H9 (cell line): ENCODE measurements at regions not wholly inside any gene's neighbourhood (a gene's known extent, or its start where the extent isn't known, plus 50 kb on each side); places are given as distances from the start of the nearest gene placed in this dataset.

Experiments
- DNase-seq: peaks from one replicate; pipeline ENCODE4 v3.0.0-alpha.2; 2017
- H2AFZ ChIP-seq: one replicate; pipeline ENCODE4 v1.6.1; 2013; ENCODE audit warnings: mild to moderate bottlenecking, low read length, control low read depth, moderate library complexity
- H2AK5ac ChIP-seq: 2 replicates; pipeline ENCODE4 v1.6.1; 2013; ENCODE audit warnings: low read length, control low read depth, mixed read lengths; ENCODE audit not compliant: insufficient read length
- H2BK120ac ChIP-seq: one replicate; pipeline ENCODE4 v1.6.1; 2013; ENCODE audit warnings: low read depth, mild to moderate bottlenecking, low read length, control low read depth, inconsistent platforms; ENCODE audit not compliant: poor library complexity, severe bottlenecking
- H2BK12ac ChIP-seq: 2 replicates; pipeline ENCODE4 v1.6.1; 2013; ENCODE audit warnings: low read length, control low read depth, mixed read lengths, low read depth; ENCODE audit not compliant: insufficient read length
- H2BK15ac ChIP-seq: 2 replicates; pipeline ENCODE4 v1.6.1; 2013; ENCODE audit warnings: low read depth, low read length, control low read depth
- H2BK20ac ChIP-seq: one replicate; pipeline ENCODE4 v1.6.1; 2013; ENCODE audit warnings: low read depth, mild to moderate bottlenecking, low read length, control low read depth, inconsistent platforms; ENCODE audit not compliant: poor library complexity, severe bottlenecking
- H2BK5ac ChIP-seq: 2 replicates; pipeline ENCODE4 v1.6.1; 2013; ENCODE audit warnings: low read length, control low read depth, mixed read lengths; ENCODE audit not compliant: insufficient read length
- H3K14ac ChIP-seq: 2 replicates; pipeline ENCODE4 v1.6.1; 2013; ENCODE audit warnings: low read length, control low read depth; ENCODE audit not compliant: insufficient read depth
- H3K18ac ChIP-seq: 2 replicates; pipeline ENCODE4 v1.6.1; 2013; ENCODE audit warnings: low read depth, mild to moderate bottlenecking, mixed read lengths, low read length, control low read depth; ENCODE audit not compliant: insufficient read length
- H3K23ac ChIP-seq: 2 replicates; pipeline ENCODE4 v1.6.1; 2013; ENCODE audit warnings: low read length, control low read depth, mixed read lengths, low read depth; ENCODE audit not compliant: insufficient read length
- H3K23me2 ChIP-seq: 2 replicates; pipeline ENCODE4 v1.6.1; 2013; ENCODE audit warnings: low read depth, mild to moderate bottlenecking, mixed read lengths, low read length, control low read depth; ENCODE audit not compliant: insufficient read length, poor library complexity, severe bottlenecking
- H3K27ac ChIP-seq: 2 replicates; pipeline ENCODE4 v1.5.1; 2013; ENCODE audit warnings: low read length, control low read depth, mixed read lengths, low read depth; ENCODE audit not compliant: insufficient read length
- H3K27me3 ChIP-seq: 2 replicates; pipeline ENCODE4 v1.6.1; 2013; ENCODE audit warnings: low read length, control low read depth, inconsistent platforms; ENCODE audit not compliant: insufficient read depth
- H3K4ac ChIP-seq: 2 replicates; pipeline ENCODE4 v1.6.1; 2013; ENCODE audit warnings: low read depth, mild to moderate bottlenecking, control low read depth, inconsistent platforms, low read length, moderate library complexity
- H3K4me1 ChIP-seq: 2 replicates; pipeline ENCODE4 v1.6.1; 2013; ENCODE audit warnings: low read length, control low read depth, inconsistent platforms; ENCODE audit not compliant: insufficient read depth
- H3K4me2 ChIP-seq: 2 replicates; pipeline ENCODE4 v1.6.1; 2013; ENCODE audit warnings: low read length, control low read depth, mixed read lengths; ENCODE audit not compliant: insufficient read length, insufficient read depth
- H3K56ac ChIP-seq: 2 replicates; pipeline ENCODE4 v1.6.1; 2013; ENCODE audit warnings: low read depth, mild to moderate bottlenecking, mixed read lengths, low read length, control low read depth; ENCODE audit not compliant: insufficient read length
- H3K79me1 ChIP-seq: 2 replicates; pipeline ENCODE4 v1.6.1; 2013; ENCODE audit warnings: low read depth, mild to moderate bottlenecking, moderate library complexity, low read length, control low read depth, inconsistent platforms; ENCODE audit not compliant: insufficient read depth, poor library complexity, severe bottlenecking
- H3K79me2 ChIP-seq: 2 replicates; pipeline ENCODE4 v1.6.1; 2013; ENCODE audit warnings: low read length, control low read depth, inconsistent platforms; ENCODE audit not compliant: insufficient read depth
- H3K9ac ChIP-seq: 2 replicates; pipeline ENCODE4 v1.6.1; 2013; ENCODE audit warnings: low read length, control low read depth, mixed read lengths; ENCODE audit not compliant: insufficient read length; ENCODE audit errors: extremely low read depth
- H3K9me3 ChIP-seq: one replicate; pipeline ENCODE4 v1.6.1; 2013; ENCODE audit warnings: low read depth, low read length, inconsistent platforms; ENCODE audit not compliant: control insufficient read depth
- H3T11ph ChIP-seq: one replicate; pipeline ENCODE4 v1.6.1; 2013; ENCODE audit warnings: mild to moderate bottlenecking, low read length, control low read depth, inconsistent platforms
- H4K20me1 ChIP-seq: one replicate; pipeline ENCODE4 v1.6.1; 2013; ENCODE audit not compliant: control insufficient read depth, insufficient read length, insufficient read depth
- H4K5ac ChIP-seq: 2 replicates; pipeline ENCODE4 v1.6.1; 2013; ENCODE audit warnings: low read depth, mild to moderate bottlenecking, mixed read lengths, low read length, control low read depth; ENCODE audit not compliant: insufficient read length
- H4K8ac ChIP-seq: replicated peaks from 2 replicates; pipeline ENCODE4 v1.6.1; 2013; ENCODE audit warnings: low read length, control low read depth, mixed read lengths, low read depth; ENCODE audit not compliant: insufficient read length
- H4K91ac ChIP-seq: 2 replicates; pipeline ENCODE4 v1.6.1; 2013; ENCODE audit warnings: low read depth, mild to moderate bottlenecking, moderate library complexity, mixed read lengths, low read length, control low read depth; ENCODE audit not compliant: insufficient read length
- H3K27ac Mint-ChIP-seq, 3 experiments: 2 replicates in 2 of 3; 3 replicates in 1 of 3; pipeline ENCODE4 v1.8.0; 2020 to 2021; ENCODE audit warnings: mixed read lengths in 3 of 3, mild to moderate bottlenecking in 1 of 3, moderate library complexity in 1 of 3
- H3K27me3 Mint-ChIP-seq: 2 replicates; pipeline ENCODE4 v1.8.0; 2021; ENCODE audit warnings: low read depth, mild to moderate bottlenecking, moderate library complexity, mixed read lengths
- H3K36me3 Mint-ChIP-seq, 3 experiments: 2 replicates in 2 of 3; 3 replicates in 1 of 3; pipeline ENCODE4 v1.8.0; 2020 to 2021; ENCODE audit warnings: low read depth in 3 of 3, mixed read lengths in 3 of 3; ENCODE audit not compliant: insufficient read depth in 1 of 3
- H3K4me1 Mint-ChIP-seq, 2 experiments: 2 replicates each; pipeline ENCODE4 v1.8.0; 2020; ENCODE audit warnings: mixed read lengths in 2 of 2
- H3K4me3 Mint-ChIP-seq, 2 experiments: 2 replicates in 1 of 2; 3 replicates in 1 of 2; pipeline ENCODE4 v1.8.0; 2020 to 2021; ENCODE audit warnings: mild to moderate bottlenecking in 2 of 2, mixed read lengths in 2 of 2, moderate library complexity in 1 of 2
- H3K9me3 Mint-ChIP-seq, 2 experiments: 2 replicates in 1 of 2; 3 replicates in 1 of 2; pipeline ENCODE4 v1.8.0; 2020; ENCODE audit warnings: mild to moderate bottlenecking in 2 of 2, mixed read lengths in 2 of 2, moderate library complexity in 1 of 2
- CTCF ChIP-seq: fragments of 200-600 bp; sonication (generic); conservative IDR thresholded peaks from 3 replicates; pipeline ENCODE4 v1.8.0; 2021; ENCODE audit warnings: antibody characterized with exemption, mild to moderate bottlenecking
- WGBS: extraction: QIAGEN DNeasy Blood & Tissue Kit; methylation state at CpG from one replicate; pipeline ENCODE4 v1.1.7; 2013; ENCODE audit warnings: missing lambda C conversion rate, low lambda C conversion rate, mixed read lengths; ENCODE audit not compliant: insufficient read length; ENCODE audit errors: extremely low coverage; 5-methylcytosine and 5-hydroxymethylcytosine counted together

- H3K27ac Mint-ChIP-seq = no peak overlapping the region
- no peak overlapping the region for H2BK15ac ChIP-seq
These were observed 59.0 kb upstream of the MSX2 start for GRCh38 chr5:174665347-174665746.

More at GRCh38 chr5:174665347-174665746, 59.0 kb upstream of the MSX2 start:
- no peak overlapping the region for H2AK5ac ChIP-seq
- H3K23me2 ChIP-seq = no peaks in the 10 kb centered on the region
- H3K4me3 Mint-ChIP-seq = no peak overlapping the region
- H2BK20ac ChIP-seq = no peak overlapping the region
- peaks cover 17% of the 10 kb centered on the region for H3K27me3 Mint-ChIP-seq
- no peak for DNase-seq
- H3K79me1 ChIP-seq = no peaks in the 10 kb centered on the region
- no peak overlapping the region for H3K4me2 ChIP-seq
- WGBS = no CpG with 5 or more reads among the region's 2 CpGs
- no peak overlapping the region for H2AFZ ChIP-seq
- peaks cover 16 to 17% of the 10 kb centered on the region in 2 experiments for H3K9me3 Mint-ChIP-seq
- no peak overlapping the region for H4K8ac ChIP-seq
- no peak overlapping the region for H3K14ac ChIP-seq
- peaks cover 18% of the 10 kb centered on the region in 2 experiments for H3K4me1 Mint-ChIP-seq
- H2BK12ac ChIP-seq = no peak overlapping the region
- H3K4me1 ChIP-seq = peaks cover 2% of the 10 kb centered on the region; the same call in 1 of the 2 replicates
- H3K23ac ChIP-seq = no peak overlapping the region
- H3K27ac ChIP-seq = no peak overlapping the region
- H3K18ac ChIP-seq = no peak overlapping the region
- no peak overlapping the region for H4K5ac ChIP-seq
- no peaks in the 10 kb centered on the region for H4K20me1 ChIP-seq
- H3K36me3 Mint-ChIP-seq = peaks cover 0 to 13% (median 8%) of the 10 kb centered on the region in 3 experiments; a peak in 4 of 7 replicates
- no peaks in the 10 kb centered on the region for H3K27me3 ChIP-seq
- no peaks in the 10 kb centered on the region for H3K79me2 ChIP-seq
- H3K4ac ChIP-seq = no peak overlapping the region
- no peak overlapping the region for H2BK120ac ChIP-seq
- H2BK5ac ChIP-seq = no peak overlapping the region
- no peak for TF ChIP-seq CTCF
- H3K56ac ChIP-seq = no peak overlapping the region
- H3T11ph ChIP-seq = no peak overlapping the region
- no peaks in the 10 kb centered on the region for H3K9me3 ChIP-seq
- no peak overlapping the region for H3K9ac ChIP-seq
- no peak overlapping the region for H4K91ac ChIP-seq
